PFSK-1 (cell line): ENCODE measurements at regions not wholly inside any gene's neighbourhood (a gene's known extent, or its start where the extent isn't known, plus 50 kb on each side); places are given as distances from the start of the nearest gene placed in this dataset.

Source experiments
- FOXP2 ChIP-seq: optimal IDR thresholded peaks from 2 replicates; pipeline ENCODE3; 2011; ENCODE audit warnings: borderline replicate concordance, control low read depth, inconsistent platforms; ENCODE audit not compliant: insufficient read depth; ENCODE audit errors: extremely low read length, extremely low read depth
- POLR2AphosphoS5 ChIP-seq: IDR thresholded peaks from 2 replicates; pipeline ENCODE4 v1.6.1; 2012; ENCODE audit warnings: low read depth, mild to moderate bottlenecking, control low read depth, low read length, moderate library complexity
- TAF1 ChIP-seq: IDR thresholded peaks from 2 replicates; pipeline ENCODE4 v1.6.1; 2012; ENCODE audit warnings: low read length, control low read depth, borderline replicate concordance; ENCODE audit not compliant: insufficient read depth

DNA sequence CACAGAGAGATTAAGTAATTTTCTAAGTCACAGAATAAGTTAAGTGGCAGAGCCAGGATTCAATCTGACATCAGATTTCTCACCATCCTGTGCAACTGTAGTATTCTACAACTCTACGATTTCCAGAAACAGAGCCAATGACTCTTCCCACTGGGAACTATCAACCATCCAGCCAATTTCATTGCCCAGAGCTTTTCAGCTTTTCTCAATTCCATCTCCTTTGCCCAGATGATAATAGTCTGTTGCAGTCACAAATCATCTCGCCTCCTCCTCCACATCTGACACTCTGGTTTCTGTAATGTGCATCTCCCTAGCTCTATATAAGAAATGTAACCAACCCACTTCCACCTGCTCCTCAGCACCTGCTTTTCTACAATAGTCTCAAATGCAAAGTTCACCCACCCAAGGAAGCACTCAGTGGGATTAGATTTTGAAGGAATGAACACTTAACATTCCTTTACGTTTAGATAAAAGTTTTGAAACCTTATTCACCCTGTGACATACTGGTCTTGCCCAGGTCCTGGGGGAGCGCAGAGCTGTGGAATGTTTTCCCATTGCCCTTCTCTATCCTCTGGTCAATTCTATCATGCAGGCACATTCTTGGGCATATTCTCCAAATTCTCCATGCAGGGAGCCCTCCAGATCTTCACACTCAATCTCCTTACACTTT lies 167.8 kb upstream of the ASIC2 start:
- TF ChIP-seq POLR2AphosphoS5 (no peak), FOXP2 (no peak), TAF1 (no peak)
